GM23338 (cell line): ENCODE measurements at regions not wholly inside any gene's neighbourhood (a gene's known extent, or its start where the extent isn't known, plus 50 kb on each side); places are given as distances from the start of the nearest gene placed in this dataset.
A peak's percentile ranks its signal among the peaks of the same experiment; 100 is the strongest.

Experiments
- ATAC-seq: fragments of 200-7000 bp; cut with Tn5 transposase; 3 replicates; pipeline ENCODE4 v1.9.1; 2020
- DNase-seq: peaks from one replicate; pipeline ENCODE4 v3.0.0-alpha.2; 2015; ENCODE audit warnings: low spot score
- H2AFZ ChIP-seq: fragments of 200-600 bp; sonication (generic); 2 replicates; pipeline ENCODE4 v1.8.0; 2016; ENCODE audit warnings: antibody characterized with exemption, mild to moderate bottlenecking, moderate library complexity
- H3F3A ChIP-seq: fragments of 200-600 bp; sonication (generic); replicated peaks from 2 replicates; pipeline ENCODE4 v1.8.0; 2017; ENCODE audit warnings: antibody characterized with exemption, mixed run types, low read depth
- H3K27ac ChIP-seq: fragments of 200-600 bp; sonication (generic); 2 replicates; pipeline ENCODE4 v1.6.1; 2016; ENCODE audit warnings: low read depth
- H3K27me3 ChIP-seq: fragments of 200-600 bp; sonication (generic); 2 replicates; pipeline ENCODE4 v1.8.0; 2016; ENCODE audit warnings: mild to moderate bottlenecking, mixed run types, moderate library complexity; ENCODE audit not compliant: insufficient read depth
- H3K36me3 ChIP-seq: fragments of 200-600 bp; sonication (generic); 2 replicates; pipeline ENCODE4 v1.8.0; 2016; ENCODE audit warnings: mild to moderate bottlenecking; ENCODE audit not compliant: insufficient read depth
- H3K4me1 ChIP-seq: fragments of 200-600 bp; sonication (generic); 2 replicates; pipeline ENCODE4 v1.8.0; 2016; ENCODE audit warnings: mild to moderate bottlenecking, moderate library complexity; ENCODE audit not compliant: insufficient read depth
- H3K4me2 ChIP-seq: fragments of 200-600 bp; sonication (generic); 2 replicates; pipeline ENCODE4 v1.7.1; 2017; ENCODE audit warnings: mixed run types
- H3K4me3 ChIP-seq: fragments of 200-600 bp; sonication (generic); 2 replicates; pipeline ENCODE4 v1.6.1; 2016; ENCODE audit warnings: mixed run types
- H3K79me2 ChIP-seq: fragments of 200-600 bp; sonication (generic); replicated peaks from 2 replicates; pipeline ENCODE4 v1.8.0; 2017; ENCODE audit warnings: mild to moderate bottlenecking; ENCODE audit not compliant: insufficient read depth
- H3K9me2 ChIP-seq: fragments of 200-600 bp; sonication (generic); 2 replicates; pipeline ENCODE4 v1.8.0; 2017; ENCODE audit not compliant: insufficient read depth
- H4K20me1 ChIP-seq: fragments of 200-600 bp; sonication (generic); replicated peaks from 2 replicates; pipeline ENCODE4 v1.8.0; 2017; ENCODE audit warnings: mild to moderate bottlenecking; ENCODE audit not compliant: insufficient read depth
- H3K27ac Mint-ChIP-seq: 2 replicates; pipeline ENCODE4 v1.8.0; 2020; ENCODE audit warnings: inconsistent platforms, mild to moderate bottlenecking, moderate library complexity, mixed read lengths
- H3K27me3 Mint-ChIP-seq: 3 replicates; pipeline ENCODE4 v1.8.0; 2022; ENCODE audit warnings: low read depth, mild to moderate bottlenecking, moderate library complexity, mixed read lengths, inconsistent platforms; ENCODE audit not compliant: insufficient read depth, poor library complexity
- H3K36me3 Mint-ChIP-seq: 3 replicates; pipeline ENCODE4 v1.8.0; 2021; ENCODE audit warnings: low read depth, mild to moderate bottlenecking, inconsistent platforms, moderate library complexity, mixed read lengths
- H3K4me1 Mint-ChIP-seq: 3 replicates; pipeline ENCODE4 v1.8.0; 2020; ENCODE audit warnings: mild to moderate bottlenecking, inconsistent platforms, mixed read lengths
- H3K4me3 Mint-ChIP-seq: 3 replicates; pipeline ENCODE4 v1.8.0; 2021; ENCODE audit warnings: moderate library complexity, mild to moderate bottlenecking, inconsistent platforms, mixed read lengths
- H3K9me3 Mint-ChIP-seq: 3 replicates; pipeline ENCODE4 v1.8.0; 2020; ENCODE audit warnings: moderate library complexity, mild to moderate bottlenecking, inconsistent platforms, mixed read lengths
- CREB1 ChIP-seq: fragments of 250-450 bp; sonication (Bioruptor Pico); IDR thresholded peaks from 2 replicates; pipeline ENCODE4 v1.5.0; 2020; ENCODE audit warnings: low read depth, mild to moderate bottlenecking, moderate library complexity
- EZH2 ChIP-seq: fragments of 200-600 bp; sonication (generic); IDR thresholded peaks from one replicate; pipeline ENCODE4 v1.8.0; 2017; ENCODE audit warnings: antibody characterized with exemption, mild to moderate bottlenecking, low read depth; ENCODE audit not compliant: unreplicated experiment
- EZH2phosphoT487 ChIP-seq: fragments of 200-600 bp; sonication (generic); IDR thresholded peaks from one replicate; pipeline ENCODE4 v1.8.1; 2018; ENCODE audit warnings: antibody characterized with exemption; ENCODE audit not compliant: unreplicated experiment
- JUNB ChIP-seq: IDR thresholded peaks from one replicate; pipeline ENCODE4 v1.6.1; 2016; ENCODE audit warnings: antibody characterized with exemption; ENCODE audit not compliant: unreplicated experiment
- NANOG ChIP-seq: IDR thresholded peaks from 2 replicates; pipeline ENCODE4 v1.6.1; 2016; ENCODE audit warnings: antibody characterized with exemption, borderline replicate concordance
- POLR2AphosphoS5 ChIP-seq: IDR thresholded peaks from 2 replicates; pipeline ENCODE4 v1.6.1; 2016; ENCODE audit warnings: antibody characterized with exemption, low read depth
- STAT1 ChIP-seq: IDR thresholded peaks from one replicate; pipeline ENCODE4 v1.6.1; 2016; ENCODE audit warnings: antibody characterized with exemption; ENCODE audit not compliant: unreplicated experiment
- ZNF331 ChIP-seq: fragments of 250-450 bp; sonication (Bioruptor Pico); IDR thresholded peaks from 2 replicates; pipeline ENCODE4 v1.5.0; 2020; ENCODE audit warnings: low read depth, mild to moderate bottlenecking, moderate library complexity
- TF ChIP-seq, protein P1 (sequence below): fragments of 250-450 bp; sonication (Bioruptor Pico); IDR thresholded peaks from 2 replicates; pipeline ENCODE4 v1.5.0; 2020; ENCODE audit warnings: mild to moderate bottlenecking, moderate library complexity
- TF ChIP-seq, protein P2 (sequence below): IDR thresholded peaks from 2 replicates; pipeline ENCODE4 v1.6.1; 2016; ENCODE audit warnings: antibody characterized with exemption
- TF ChIP-seq, protein P3 (sequence below): IDR thresholded peaks from one replicate; pipeline ENCODE4 v1.6.1; 2018; ENCODE audit warnings: antibody characterized with exemption; ENCODE audit not compliant: unreplicated experiment
- TF ChIP-seq, protein P4 (sequence below), 2 experiments: fragments of 200-600 bp in 1 of 2; sonication (generic) in 1 of 2; conservative IDR thresholded peaks; 2 replicates each; pipeline versions ENCODE4 v1.5.1 to v1.6.1; 2016 to 2017; ENCODE audit warnings: antibody characterized with exemption in 2 of 2, low read depth in 2 of 2, mild to moderate bottlenecking in 2 of 2, moderate library complexity in 1 of 2

DNA sequence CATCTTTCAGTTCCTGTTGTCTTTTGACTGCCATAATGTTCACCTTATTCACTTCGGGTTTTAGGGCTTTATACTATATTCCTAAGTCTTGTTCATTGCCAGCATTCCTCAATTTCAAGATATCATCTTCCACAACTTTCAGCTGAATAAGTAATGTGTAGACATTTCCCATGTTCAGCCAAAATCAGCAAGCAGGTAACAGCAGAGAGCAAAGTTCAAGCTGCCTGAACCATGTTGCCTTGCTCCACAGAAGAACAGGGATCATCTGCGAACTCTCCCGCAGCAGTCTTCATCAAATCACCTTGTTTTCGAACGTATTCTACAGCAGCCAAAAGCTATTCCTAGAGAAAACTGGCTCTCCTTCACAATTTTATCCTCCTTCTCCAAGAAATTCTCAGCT is 95.3 kb upstream of the CCDC112 start (continued):
- TF ChIP-seq, protein P1, sequence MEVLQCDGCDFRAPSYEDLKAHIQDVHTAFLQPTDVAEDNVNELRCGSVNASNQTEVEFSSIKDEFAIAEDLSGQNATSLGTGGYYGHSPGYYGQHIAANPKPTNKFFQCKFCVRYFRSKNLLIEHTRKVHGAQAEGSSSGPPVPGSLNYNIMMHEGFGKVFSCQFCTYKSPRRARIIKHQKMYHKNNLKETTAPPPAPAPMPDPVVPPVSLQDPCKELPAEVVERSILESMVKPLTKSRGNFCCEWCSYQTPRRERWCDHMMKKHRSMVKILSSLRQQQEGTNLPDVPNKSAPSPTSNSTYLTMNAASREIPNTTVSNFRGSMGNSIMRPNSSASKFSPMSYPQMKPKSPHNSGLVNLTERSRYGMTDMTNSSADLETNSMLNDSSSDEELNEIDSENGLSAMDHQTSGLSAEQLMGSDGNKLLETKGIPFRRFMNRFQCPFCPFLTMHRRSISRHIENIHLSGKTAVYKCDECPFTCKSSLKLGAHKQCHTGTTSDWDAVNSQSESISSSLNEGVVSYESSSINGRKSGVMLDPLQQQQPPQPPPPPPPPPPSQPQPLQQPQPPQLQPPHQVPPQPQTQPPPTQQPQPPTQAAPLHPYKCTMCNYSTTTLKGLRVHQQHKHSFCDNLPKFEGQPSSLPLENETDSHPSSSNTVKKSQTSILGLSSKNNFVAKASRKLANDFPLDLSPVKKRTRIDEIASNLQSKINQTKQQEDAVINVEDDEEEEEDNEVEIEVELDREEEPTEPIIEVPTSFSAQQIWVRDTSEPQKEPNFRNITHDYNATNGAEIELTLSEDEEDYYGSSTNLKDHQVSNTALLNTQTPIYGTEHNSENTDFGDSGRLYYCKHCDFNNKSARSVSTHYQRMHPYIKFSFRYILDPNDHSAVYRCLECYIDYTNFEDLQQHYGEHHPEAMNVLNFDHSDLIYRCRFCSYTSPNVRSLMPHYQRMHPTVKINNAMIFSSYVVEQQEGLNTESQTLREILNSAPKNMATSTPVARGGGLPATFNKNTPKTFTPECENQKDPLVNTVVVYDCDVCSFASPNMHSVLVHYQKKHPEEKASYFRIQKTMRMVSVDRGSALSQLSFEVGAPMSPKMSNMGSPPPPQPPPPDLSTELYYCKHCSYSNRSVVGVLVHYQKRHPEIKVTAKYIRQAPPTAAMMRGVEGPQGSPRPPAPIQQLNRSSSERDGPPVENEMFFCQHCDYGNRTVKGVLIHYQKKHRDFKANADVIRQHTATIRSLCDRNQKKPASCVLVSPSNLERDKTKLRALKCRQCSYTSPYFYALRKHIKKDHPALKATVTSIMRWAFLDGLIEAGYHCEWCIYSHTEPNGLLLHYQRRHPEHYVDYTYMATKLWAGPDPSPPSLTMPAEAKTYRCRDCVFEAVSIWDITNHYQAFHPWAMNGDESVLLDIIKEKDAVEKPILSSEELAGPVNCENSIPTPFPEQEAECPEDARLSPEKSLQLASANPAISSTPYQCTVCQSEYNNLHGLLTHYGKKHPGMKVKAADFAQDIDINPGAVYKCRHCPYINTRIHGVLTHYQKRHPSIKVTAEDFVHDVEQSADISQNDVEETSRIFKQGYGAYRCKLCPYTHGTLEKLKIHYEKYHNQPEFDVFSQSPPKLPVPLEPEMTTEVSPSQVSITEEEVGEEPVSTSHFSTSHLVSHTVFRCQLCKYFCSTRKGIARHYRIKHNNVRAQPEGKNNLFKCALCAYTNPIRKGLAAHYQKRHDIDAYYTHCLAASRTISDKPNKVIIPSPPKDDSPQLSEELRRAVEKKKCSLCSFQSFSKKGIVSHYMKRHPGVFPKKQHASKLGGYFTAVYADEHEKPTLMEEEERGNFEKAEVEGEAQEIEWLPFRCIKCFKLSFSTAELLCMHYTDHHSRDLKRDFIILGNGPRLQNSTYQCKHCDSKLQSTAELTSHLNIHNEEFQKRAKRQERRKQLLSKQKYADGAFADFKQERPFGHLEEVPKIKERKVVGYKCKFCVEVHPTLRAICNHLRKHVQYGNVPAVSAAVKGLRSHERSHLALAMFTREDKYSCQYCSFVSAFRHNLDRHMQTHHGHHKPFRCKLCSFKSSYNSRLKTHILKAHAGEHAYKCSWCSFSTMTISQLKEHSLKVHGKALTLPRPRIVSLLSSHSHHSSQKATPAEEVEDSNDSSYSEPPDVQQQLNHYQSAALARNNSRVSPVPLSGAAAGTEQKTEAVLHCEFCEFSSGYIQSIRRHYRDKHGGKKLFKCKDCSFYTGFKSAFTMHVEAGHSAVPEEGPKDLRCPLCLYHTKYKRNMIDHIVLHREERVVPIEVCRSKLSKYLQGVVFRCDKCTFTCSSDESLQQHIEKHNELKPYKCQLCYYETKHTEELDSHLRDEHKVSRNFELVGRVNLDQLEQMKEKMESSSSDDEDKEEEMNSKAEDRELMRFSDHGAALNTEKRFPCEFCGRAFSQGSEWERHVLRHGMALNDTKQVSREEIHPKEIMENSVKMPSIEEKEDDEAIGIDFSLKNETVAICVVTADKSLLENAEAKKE (CRISPR knock-in tag), result no peak
- TF ChIP-seq, protein P2, sequence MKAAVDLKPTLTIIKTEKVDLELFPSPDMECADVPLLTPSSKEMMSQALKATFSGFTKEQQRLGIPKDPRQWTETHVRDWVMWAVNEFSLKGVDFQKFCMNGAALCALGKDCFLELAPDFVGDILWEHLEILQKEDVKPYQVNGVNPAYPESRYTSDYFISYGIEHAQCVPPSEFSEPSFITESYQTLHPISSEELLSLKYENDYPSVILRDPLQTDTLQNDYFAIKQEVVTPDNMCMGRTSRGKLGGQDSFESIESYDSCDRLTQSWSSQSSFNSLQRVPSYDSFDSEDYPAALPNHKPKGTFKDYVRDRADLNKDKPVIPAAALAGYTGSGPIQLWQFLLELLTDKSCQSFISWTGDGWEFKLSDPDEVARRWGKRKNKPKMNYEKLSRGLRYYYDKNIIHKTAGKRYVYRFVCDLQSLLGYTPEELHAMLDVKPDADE, result no peak
- TF ChIP-seq CREB1 (CRISPR knock-in tag) (no peak), JUNB (no peak), EZH2phosphoT487 (no peak), NANOG (no peak), ZNF331 (no peak), EZH2 (no peak)

DNA sequence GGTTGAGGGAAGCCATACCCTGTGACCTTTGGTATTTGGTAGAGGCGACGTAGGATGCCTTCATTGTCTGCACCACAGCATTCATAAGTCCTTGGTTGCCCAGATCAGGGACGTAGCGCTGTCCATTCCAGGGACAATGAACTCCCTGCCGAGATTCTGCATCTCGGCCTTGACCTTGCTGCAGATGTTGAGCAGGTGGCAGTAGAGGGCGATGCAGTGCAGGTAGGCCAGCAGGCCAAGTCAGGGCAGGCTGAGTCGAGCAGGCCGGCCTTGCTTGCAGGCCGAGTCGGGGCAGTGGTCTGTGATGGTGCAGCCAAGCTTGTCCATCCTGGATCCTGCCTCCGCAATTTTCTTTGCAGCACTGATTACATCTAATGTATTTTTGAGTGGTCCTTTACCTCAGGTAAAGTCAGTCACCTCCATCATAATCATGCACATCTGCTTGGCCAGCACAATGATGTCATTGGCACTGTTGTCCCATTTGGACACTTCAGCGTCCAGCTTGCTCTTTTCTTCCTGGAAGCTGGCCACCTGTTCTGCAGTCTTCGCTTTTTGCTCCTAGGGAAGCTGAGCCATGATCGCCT is 93.4 kb upstream of the CCDC112 start:
- Mint-ChIP-seq H3K4me1 (peaks cover 3% of the 10 kb centered on the region; the same call in 2 of the 3 replicates), H3K27ac (no peak overlapping the region), H3K4me3 (no peak overlapping the region), H3K36me3 (no peaks in the 10 kb centered on the region; the same call in 2 of the 3 replicates), H3K27me3 (no peaks in the 10 kb centered on the region), H3K9me3 (peaks cover 3% of the 10 kb centered on the region; the same call in 1 of the 3 replicates)
- Histone ChIP-seq H3K79me2 (no peaks in the 10 kb centered on the region), H3F3A (no peaks in the 10 kb centered on the region), H3K4me3 (no peak overlapping the region), H3K27ac (no peak overlapping the region), H4K20me1 (no peaks in the 10 kb centered on the region), H3K27me3 (no peaks in the 10 kb centered on the region), H3K36me3 (no peaks in the 10 kb centered on the region), H3K4me2 (no peak overlapping the region), H2AFZ (peak overlapping the region; percentile 89; the same call in 1 of the 2 replicates), H3K4me1 (no peaks in the 10 kb centered on the region), H3K9me2 (peaks cover 8% of the 10 kb centered on the region; the same call in 1 of the 2 replicates)
- peak; percentile 99 for ATAC-seq
- DNase-seq, result peak; percentile 78
- TF ChIP-seq STAT1, result no peak
- TF ChIP-seq, protein P3, sequence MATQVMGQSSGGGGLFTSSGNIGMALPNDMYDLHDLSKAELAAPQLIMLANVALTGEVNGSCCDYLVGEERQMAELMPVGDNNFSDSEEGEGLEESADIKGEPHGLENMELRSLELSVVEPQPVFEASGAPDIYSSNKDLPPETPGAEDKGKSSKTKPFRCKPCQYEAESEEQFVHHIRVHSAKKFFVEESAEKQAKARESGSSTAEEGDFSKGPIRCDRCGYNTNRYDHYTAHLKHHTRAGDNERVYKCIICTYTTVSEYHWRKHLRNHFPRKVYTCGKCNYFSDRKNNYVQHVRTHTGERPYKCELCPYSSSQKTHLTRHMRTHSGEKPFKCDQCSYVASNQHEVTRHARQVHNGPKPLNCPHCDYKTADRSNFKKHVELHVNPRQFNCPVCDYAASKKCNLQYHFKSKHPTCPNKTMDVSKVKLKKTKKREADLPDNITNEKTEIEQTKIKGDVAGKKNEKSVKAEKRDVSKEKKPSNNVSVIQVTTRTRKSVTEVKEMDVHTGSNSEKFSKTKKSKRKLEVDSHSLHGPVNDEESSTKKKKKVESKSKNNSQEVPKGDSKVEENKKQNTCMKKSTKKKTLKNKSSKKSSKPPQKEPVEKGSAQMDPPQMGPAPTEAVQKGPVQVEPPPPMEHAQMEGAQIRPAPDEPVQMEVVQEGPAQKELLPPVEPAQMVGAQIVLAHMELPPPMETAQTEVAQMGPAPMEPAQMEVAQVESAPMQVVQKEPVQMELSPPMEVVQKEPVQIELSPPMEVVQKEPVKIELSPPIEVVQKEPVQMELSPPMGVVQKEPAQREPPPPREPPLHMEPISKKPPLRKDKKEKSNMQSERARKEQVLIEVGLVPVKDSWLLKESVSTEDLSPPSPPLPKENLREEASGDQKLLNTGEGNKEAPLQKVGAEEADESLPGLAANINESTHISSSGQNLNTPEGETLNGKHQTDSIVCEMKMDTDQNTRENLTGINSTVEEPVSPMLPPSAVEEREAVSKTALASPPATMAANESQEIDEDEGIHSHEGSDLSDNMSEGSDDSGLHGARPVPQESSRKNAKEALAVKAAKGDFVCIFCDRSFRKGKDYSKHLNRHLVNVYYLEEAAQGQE, result peak; percentile 26
- TF ChIP-seq POLR2AphosphoS5, result no peak
- TF ChIP-seq, protein P2, result no peak
- TF ChIP-seq, protein P4, sequence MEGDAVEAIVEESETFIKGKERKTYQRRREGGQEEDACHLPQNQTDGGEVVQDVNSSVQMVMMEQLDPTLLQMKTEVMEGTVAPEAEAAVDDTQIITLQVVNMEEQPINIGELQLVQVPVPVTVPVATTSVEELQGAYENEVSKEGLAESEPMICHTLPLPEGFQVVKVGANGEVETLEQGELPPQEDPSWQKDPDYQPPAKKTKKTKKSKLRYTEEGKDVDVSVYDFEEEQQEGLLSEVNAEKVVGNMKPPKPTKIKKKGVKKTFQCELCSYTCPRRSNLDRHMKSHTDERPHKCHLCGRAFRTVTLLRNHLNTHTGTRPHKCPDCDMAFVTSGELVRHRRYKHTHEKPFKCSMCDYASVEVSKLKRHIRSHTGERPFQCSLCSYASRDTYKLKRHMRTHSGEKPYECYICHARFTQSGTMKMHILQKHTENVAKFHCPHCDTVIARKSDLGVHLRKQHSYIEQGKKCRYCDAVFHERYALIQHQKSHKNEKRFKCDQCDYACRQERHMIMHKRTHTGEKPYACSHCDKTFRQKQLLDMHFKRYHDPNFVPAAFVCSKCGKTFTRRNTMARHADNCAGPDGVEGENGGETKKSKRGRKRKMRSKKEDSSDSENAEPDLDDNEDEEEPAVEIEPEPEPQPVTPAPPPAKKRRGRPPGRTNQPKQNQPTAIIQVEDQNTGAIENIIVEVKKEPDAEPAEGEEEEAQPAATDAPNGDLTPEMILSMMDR (conservative IDR thresholded peaks at IDR 0.05; ENCODE audit: low read depth in 2 of 2), result peak; percentile 54 to 93
